ENCODE measurements at regions not wholly inside any gene's neighbourhood (a gene's known extent, or its start where the extent isn't known, plus 50 kb on each side); places are given as distances from the start of the nearest gene placed in this dataset.

DNA sequence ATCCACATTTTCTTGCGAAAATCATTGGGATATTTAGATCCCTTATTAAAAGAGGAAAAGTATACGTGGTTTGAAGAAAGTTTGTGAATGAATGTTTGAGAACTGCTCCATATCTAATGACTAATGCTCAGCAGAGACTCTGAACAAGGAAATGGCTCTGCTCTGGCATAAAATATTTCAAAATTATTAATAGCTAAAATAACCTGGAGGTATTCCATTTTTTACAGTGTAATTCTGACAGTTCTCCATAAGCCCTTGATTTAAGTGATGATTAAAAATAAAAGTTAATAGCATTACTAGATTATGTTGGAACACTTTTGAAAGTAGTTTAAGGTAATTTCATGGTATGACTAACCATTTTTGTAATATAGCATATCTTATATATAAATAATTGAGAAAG lies 1276.9 kb upstream of the TENM3 start:
- TF ChIP-seq, protein P1, sequence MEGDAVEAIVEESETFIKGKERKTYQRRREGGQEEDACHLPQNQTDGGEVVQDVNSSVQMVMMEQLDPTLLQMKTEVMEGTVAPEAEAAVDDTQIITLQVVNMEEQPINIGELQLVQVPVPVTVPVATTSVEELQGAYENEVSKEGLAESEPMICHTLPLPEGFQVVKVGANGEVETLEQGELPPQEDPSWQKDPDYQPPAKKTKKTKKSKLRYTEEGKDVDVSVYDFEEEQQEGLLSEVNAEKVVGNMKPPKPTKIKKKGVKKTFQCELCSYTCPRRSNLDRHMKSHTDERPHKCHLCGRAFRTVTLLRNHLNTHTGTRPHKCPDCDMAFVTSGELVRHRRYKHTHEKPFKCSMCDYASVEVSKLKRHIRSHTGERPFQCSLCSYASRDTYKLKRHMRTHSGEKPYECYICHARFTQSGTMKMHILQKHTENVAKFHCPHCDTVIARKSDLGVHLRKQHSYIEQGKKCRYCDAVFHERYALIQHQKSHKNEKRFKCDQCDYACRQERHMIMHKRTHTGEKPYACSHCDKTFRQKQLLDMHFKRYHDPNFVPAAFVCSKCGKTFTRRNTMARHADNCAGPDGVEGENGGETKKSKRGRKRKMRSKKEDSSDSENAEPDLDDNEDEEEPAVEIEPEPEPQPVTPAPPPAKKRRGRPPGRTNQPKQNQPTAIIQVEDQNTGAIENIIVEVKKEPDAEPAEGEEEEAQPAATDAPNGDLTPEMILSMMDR (IDR thresholded peaks at IDR 0.05), result no peak
- TF ChIP-seq POLR2A (IDR thresholded peaks at IDR 0.05), result no peak
- Histone ChIP-seq H3K4me1 (no peaks in the 10 kb centered on the region), H3K27me3 (no peaks in the 10 kb centered on the region), H3K27ac (no peak overlapping the region), H3K36me3 (no peaks in the 10 kb centered on the region), H3K9me3 (no peaks in the 10 kb centered on the region), H3K4me3 (replicated peaks in 1 of 3) (no peak overlapping the region)
- 81 to 93% methylated on average over 2 of the region's 2 CpGs for WGBS, 2 donors
- no peak for DNase-seq
- intact Hi-C loops (cut with DNase I), result no loop called here

- WGBS, 2 donors, result 77 to 81% methylated on average over 3 of the region's 3 CpGs
- intact Hi-C loops (cut with DNase I), result no loop called here
Measured at GRCh38 chr4:180967936-180968335, 1275.3 kb upstream of the TENM3 start.

GRCh38 chr4:180973894-180974293 lies 1269.3 kb upstream of the TENM3 start:
- intact Hi-C loops (cut with DNase I), result no loop called here
- no peak for DNase-seq
- H3K36me3 ChIP-seq, result no peaks in the 10 kb centered on the region
- no peak overlapping the region for H3K27ac ChIP-seq
- H3K9me3 ChIP-seq, result no peaks in the 10 kb centered on the region
- no peak for TF ChIP-seq POLR2A (IDR thresholded peaks at IDR 0.05)
- TF ChIP-seq, protein P1 (IDR thresholded peaks at IDR 0.05), result no peak
- H3K27me3 ChIP-seq, result no peaks in the 10 kb centered on the region
- 85 to 89% methylated on average over 4 of the region's 4 CpGs for WGBS, 2 donors
- no peak overlapping the region for H3K4me3 ChIP-seq (replicated peaks in 1 of 3)
- no peaks in the 10 kb centered on the region for H3K4me1 ChIP-seq

More at GRCh38 chr4:180967936-180968335, 1275.3 kb upstream of the TENM3 start:
- TF ChIP-seq POLR2A (IDR thresholded peaks at IDR 0.05), result no peak
- TF ChIP-seq, protein P1 (IDR thresholded peaks at IDR 0.05), result no peak
- Histone ChIP-seq H3K4me3 (replicated peaks in 1 of 3) (no peak overlapping the region), H3K9me3 (no peaks in the 10 kb centered on the region), H3K27me3 (no peaks in the 10 kb centered on the region), H3K4me1 (no peaks in the 10 kb centered on the region), H3K27ac (no peak overlapping the region), H3K36me3 (no peaks in the 10 kb centered on the region)
- no peak for DNase-seq

DNA sequence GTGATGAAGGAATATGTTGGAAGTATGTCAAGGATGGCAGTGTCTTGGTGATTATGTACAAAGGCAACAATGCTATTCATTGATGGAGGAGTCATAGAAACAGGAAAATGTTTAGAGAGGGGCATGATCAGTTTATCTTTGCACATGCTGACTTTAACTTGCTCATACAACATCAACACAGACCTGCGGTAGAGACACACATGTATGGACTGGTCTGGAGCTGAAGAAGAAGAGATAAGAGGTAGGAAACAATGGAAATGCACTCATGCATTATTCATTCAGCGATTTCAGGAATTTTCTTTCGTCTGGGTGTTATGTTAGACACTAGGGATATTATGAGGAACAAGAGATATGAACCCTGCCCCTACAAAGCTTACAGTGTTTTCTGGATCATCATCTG lies 1252.3 kb upstream of the TENM3 start:
- DNase-seq, result no peak
- WGBS, 2 donors, result 80 to 85% methylated on average over 3 of the region's 3 CpGs

DNA sequence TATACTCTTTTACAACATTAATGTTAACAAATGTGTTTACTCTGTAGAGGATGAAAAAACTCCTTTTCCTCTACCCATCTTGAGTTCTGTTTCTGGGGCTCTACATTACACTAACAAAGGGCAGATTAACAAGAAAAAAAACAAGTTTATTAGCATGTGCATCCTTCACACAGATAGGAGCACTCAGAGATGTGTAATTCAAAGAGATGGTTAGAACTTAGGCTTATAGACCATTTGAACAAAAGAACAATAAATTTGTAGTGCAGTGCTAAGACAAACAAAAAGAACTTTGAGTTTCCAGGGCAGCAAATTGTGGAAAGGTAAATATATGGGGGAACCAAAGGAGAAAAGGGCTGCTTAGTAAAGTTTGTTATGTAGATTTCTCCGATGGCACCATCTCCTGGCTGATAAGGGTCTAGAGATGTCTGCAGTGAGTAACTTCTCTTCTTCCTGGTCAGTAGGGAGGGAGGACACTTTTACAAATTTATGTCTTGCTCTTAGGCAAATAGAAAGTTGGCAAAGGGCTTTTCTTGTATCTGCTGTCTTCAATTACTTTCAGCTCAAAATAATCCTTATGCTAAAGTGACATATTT lies 1249.9 kb upstream of the TENM3 start:
- Histone ChIP-seq H3K4me3 (replicated peaks in 1 of 3) (no peak overlapping the region), H3K4me1 (no peaks in the 10 kb centered on the region), H3K36me3 (no peaks in the 10 kb centered on the region), H3K9me3 (no peaks in the 10 kb centered on the region), H3K27ac (no peak overlapping the region), H3K27me3 (no peaks in the 10 kb centered on the region)
- 62 to 67% methylated on average over 1 of the region's 1 CpG for WGBS, 2 donors
- intact Hi-C loops (cut with DNase I), result no loop called here
- TF ChIP-seq, protein P1 (IDR thresholded peaks at IDR 0.05), result no peak
- TF ChIP-seq POLR2A (IDR thresholded peaks at IDR 0.05), result no peak
- no peak for DNase-seq

More for the DNA sequence above, 1252.3 kb upstream of the TENM3 start:
- Histone ChIP-seq H3K27ac (no peak overlapping the region), H3K27me3 (no peaks in the 10 kb centered on the region), H3K4me1 (no peaks in the 10 kb centered on the region), H3K4me3 (replicated peaks in 1 of 3) (no peak overlapping the region), H3K36me3 (no peaks in the 10 kb centered on the region), H3K9me3 (no peaks in the 10 kb centered on the region)
- intact Hi-C loops (cut with DNase I), result no loop called here
- TF ChIP-seq POLR2A (IDR thresholded peaks at IDR 0.05), result no peak
- TF ChIP-seq, protein P1 (IDR thresholded peaks at IDR 0.05), result no peak
